Skeletal muscle tissue (tissue), 3 donors: ENCODE measurements at regions not wholly inside any gene's neighbourhood (a gene's known extent, or its start where the extent isn't known, plus 50 kb on each side); places are given as distances from the start of the nearest gene placed in this dataset.

Source experiments
- H3K27ac ChIP-seq: one replicate; pipeline ENCODE4 v1.7.0; 2013; ENCODE audit warnings: mild to moderate bottlenecking, low read depth, low read length, inconsistent platforms
- H3K27me3 ChIP-seq, 3 donors: one replicate each; pipeline ENCODE4 v1.7.0; 2013; ENCODE audit warnings: low read length in 3 of 3; ENCODE audit not compliant: control insufficient read depth in 3 of 3, insufficient read depth in 3 of 3
- H3K36me3 ChIP-seq, 3 donors: one replicate each; pipeline ENCODE4 v1.7.0; 2013; ENCODE audit warnings: low read length in 3 of 3; ENCODE audit not compliant: control insufficient read depth in 3 of 3, insufficient read depth in 3 of 3
- H3K4me1 ChIP-seq, 3 donors: one replicate each; pipeline ENCODE4 v1.7.0; 2013; ENCODE audit warnings: low read length in 3 of 3, mild to moderate bottlenecking in 3 of 3; ENCODE audit not compliant: control insufficient read depth in 3 of 3, insufficient read depth in 3 of 3
- H3K4me3 ChIP-seq, 3 donors: one replicate each; pipeline ENCODE4 v1.7.0; 2013; ENCODE audit warnings: low read length in 3 of 3
- H3K9ac ChIP-seq, 3 donors: one replicate each; pipeline ENCODE4 v1.7.0; 2013; ENCODE audit warnings: low read length in 3 of 3, mild to moderate bottlenecking in 3 of 3, moderate library complexity in 2 of 3, low read depth in 1 of 3
- H3K9me3 ChIP-seq, 3 donors: one replicate each; pipeline ENCODE4 v1.7.0; 2013; ENCODE audit warnings: low read length in 3 of 3; ENCODE audit not compliant: control insufficient read depth in 3 of 3
- donor health status: Osteomylitis.

DNA sequence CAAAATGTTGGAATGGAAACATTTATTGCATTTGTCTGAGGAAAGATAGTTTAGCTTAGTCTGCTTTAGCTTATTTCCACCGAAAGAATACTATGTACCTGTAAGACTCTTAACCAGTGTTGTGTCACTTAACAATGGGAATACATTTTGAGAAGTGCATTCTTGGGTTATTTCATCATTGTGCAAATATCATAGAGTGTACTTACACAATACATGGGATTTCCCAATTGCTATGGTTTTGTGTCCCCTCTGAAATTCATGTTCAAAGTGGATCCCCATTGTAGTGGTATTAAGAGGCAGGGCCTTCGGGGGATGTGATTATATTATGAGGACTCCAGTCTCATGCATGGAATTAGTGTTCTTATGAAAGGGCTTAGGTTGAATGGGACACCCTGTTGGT lies 249.4 kb upstream of the UBE2E3 start:
- Histone ChIP-seq H3K4me3 (no peak overlapping the region), H3K36me3 (no peaks in the 10 kb centered on the region), H3K27me3 (no peaks in the 10 kb centered on the region)

DNA sequence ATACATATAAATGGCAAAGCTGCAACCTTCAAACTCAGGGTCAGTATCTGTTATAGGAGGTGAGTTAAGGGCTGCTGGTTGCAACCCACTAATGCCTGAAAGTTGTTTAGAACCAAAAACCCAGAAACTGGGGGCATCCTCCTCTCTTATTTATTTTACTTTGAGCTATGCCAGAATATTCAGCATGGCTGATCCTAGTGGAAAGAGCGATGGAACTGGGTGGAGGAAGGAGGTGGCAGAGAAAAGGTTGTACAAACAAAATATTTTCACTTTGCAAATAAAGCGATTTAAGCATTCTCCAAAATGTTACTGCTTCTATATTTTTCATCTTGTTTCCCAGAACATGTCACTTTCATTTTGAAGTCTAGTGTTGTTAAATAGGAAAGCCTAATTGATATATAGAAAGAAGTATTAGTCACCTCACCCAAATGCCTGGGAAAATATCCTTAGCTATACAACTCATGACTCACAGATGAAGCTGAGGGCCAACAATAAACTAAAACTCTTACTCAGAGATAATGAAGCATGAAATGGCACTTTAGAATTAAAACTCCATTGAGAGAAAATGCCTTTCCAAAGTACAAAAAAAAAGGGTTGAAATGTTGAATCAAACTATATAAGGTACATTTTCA lies 251.4 kb upstream of the UBE2E3 start:
- Histone ChIP-seq H3K9me3 (no peaks in the 10 kb centered on the region), H3K27ac (no peak overlapping the region), H3K4me1 (peaks cover 5 to 19% (median 7%) of the 10 kb centered on the region in 3 donors), H3K36me3 (no peaks in the 10 kb centered on the region), H3K9ac (no peak overlapping the region), H3K27me3 (no peaks in the 10 kb centered on the region), H3K4me3 (no peak overlapping the region)

More for the DNA sequence above, 249.4 kb upstream of the UBE2E3 start:
- Histone ChIP-seq H3K4me1 (peaks cover 7 to 24% (median 11%) of the 10 kb centered on the region in 3 donors), H3K9ac (no peak overlapping the region), H3K27ac (no peak overlapping the region), H3K9me3 (no peaks in the 10 kb centered on the region)

DNA sequence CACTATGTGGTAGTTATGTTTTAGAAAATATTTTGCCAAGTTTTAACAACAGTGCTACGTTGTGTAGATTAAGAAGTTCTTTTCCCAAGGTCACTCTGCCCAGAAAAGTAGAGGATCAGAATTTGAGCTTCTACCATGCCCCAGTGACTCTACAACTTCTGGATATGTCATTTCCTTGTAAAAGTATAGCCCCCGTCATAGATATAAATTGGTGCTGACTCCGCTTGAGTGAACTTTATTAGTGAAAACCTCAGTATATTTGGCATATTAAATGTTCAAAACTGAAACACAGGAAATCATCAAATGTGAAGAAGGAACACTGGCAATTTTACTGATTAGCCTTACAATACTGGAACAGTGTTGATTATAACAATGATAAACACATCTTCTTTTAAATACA lies 256.7 kb upstream of the UBE2E3 start:
- no peak overlapping the region for H3K4me3 ChIP-seq
- no peak overlapping the region for H3K9ac ChIP-seq
- no peak overlapping the region for H3K27ac ChIP-seq
- no peaks in the 10 kb centered on the region for H3K36me3 ChIP-seq
- H3K27me3 ChIP-seq, result no peaks in the 10 kb centered on the region
- peaks cover 0 to 5% (median 0%) of the 10 kb centered on the region in 3 donors for H3K4me1 ChIP-seq
- H3K9me3 ChIP-seq, result no peaks in the 10 kb centered on the region

DNA sequence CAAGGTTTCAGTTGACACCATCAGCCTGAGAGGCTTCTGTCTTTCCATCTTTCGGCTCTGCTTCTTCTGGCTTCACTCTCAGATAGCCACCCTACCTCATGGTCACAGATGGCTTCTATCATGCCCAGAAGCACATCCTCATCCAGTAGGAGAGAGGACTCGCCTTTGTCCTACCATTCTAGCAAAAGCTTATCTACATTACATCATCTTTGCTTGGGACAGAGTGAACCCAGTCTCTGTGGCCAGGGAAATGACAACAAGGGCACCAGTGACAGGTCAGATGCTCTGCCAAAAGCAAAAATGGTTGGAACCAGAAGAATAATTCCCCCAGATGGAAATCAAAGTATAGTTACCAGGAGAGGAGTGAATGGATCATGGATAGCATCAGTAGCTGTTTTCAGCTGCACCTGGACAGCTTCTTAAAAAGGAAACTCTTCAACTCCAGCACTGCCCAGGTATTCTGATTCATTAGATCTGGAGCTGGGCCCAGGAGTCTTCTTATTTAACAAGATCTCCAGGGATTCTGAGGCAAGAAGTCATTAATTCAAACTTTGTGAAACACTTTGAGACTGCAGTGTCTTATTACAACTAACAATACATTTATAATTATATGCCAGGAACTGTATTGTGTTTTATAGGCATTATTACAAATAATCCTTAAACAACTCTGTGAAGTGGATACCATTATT lies 257.7 kb upstream of the UBE2E3 start:
- H3K4me1 ChIP-seq, result peaks cover 0 to 5% (median 0%) of the 10 kb centered on the region in 3 donors
- H3K36me3 ChIP-seq, result no peaks in the 10 kb centered on the region
- no peaks in the 10 kb centered on the region for H3K9me3 ChIP-seq
- no peak overlapping the region for H3K27ac ChIP-seq
- no peak overlapping the region for H3K4me3 ChIP-seq
- H3K9ac ChIP-seq, result no peak overlapping the region
- H3K27me3 ChIP-seq, result no peaks in the 10 kb centered on the region

DNA sequence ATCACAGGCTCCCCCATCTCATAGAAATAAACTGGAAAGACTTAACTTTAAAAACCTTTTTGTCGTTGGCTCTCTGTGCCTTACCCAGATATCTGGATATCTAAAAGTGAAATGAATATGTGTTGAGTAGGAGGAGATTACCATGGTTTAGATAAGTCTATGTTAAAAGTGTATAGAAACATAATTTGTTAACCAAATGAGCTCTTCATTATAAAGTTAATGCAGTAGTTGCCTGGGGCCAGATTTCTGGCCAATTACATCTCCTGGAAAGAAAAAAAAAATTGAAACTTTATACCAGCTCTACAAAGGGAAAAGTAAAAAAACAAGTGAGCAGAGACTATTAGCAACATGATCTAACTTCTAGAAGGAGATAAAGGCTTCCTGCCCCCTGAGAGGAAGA lies 259.6 kb upstream of the UBE2E3 start:
- H3K4me1 ChIP-seq, result no peaks in the 10 kb centered on the region
- H3K36me3 ChIP-seq, result no peaks in the 10 kb centered on the region
- no peaks in the 10 kb centered on the region for H3K9me3 ChIP-seq
- no peak overlapping the region for H3K4me3 ChIP-seq
- no peak overlapping the region for H3K27ac ChIP-seq
- H3K9ac ChIP-seq, result no peak overlapping the region
- no peaks in the 10 kb centered on the region for H3K27me3 ChIP-seq

DNA sequence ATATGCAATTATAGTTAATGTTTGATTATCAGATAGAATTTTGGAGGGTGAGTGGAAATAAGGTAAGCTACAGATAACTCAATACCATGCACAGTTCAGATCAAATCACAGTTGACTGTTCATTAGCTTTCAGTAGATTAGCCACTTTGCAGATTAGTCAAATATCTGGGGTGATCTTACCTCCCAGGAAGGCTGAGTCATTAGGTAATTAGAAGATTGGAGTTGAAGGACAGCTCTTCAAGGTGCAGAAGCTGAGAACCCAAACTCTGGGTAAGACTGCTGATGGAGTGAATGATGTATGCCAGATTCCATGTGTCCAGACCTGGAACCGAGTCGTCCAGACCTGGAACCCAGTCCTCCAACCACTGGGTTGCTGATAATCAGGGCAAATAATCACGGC lies 262.8 kb upstream of the UBE2E3 start:
- Histone ChIP-seq H3K36me3 (no peaks in the 10 kb centered on the region), H3K4me1 (no peaks in the 10 kb centered on the region), H3K27me3 (no peaks in the 10 kb centered on the region), H3K4me3 (no peak overlapping the region), H3K27ac (no peak overlapping the region), H3K9me3 (peaks cover 0 to 2% (median 0%) of the 10 kb centered on the region in 3 donors), H3K9ac (no peak overlapping the region)

DNA sequence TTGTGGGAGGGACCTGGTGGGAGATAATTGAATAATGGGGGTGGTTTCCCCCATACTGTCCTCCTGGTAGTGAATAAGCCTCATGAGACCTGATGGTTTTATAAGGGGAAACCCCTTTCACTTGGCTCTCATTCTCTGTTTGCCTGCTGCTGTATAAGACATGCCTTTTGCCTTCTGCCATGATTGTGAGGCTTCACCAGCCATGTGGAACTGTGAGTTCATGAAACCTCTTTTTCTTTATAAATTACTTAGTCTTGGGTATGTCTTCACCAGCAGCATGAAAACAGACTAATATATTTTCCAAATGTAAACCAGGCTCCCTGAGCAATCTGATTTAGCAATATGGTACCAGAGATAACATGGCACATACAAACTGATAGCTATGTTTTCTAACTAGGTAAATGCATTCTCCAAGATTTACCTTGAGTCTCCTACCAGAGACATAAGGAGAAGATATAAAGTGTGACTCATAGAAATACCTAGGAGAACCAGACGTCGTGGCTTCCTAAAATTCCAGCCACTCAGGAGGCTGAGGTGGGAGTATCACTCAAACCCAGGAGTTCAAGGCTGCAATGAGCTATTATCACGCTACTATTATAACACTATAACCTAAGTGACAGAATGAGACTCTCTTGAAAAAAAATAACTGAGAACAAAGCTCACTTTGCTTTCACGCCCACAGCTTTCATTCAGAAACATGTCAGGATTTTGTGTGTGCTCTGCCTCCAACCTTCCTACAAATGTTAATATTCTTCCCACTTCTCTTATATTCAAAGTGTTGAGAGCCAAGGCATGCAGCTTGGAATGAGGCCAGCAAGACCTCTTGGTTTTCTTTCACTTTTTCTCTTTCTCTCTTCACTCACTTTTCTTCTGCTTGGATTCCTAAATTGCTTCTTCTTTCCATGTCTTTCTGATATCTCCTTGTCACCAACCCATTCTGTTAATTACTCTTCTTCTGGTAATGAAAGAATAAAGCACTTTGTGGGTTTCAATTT lies 263.9 kb upstream of the UBE2E3 start:
- Histone ChIP-seq H3K27me3 (no peaks in the 10 kb centered on the region), H3K27ac (no peak overlapping the region), H3K4me1 (no peaks in the 10 kb centered on the region), H3K9me3 (peaks cover 0 to 4% (median 0%) of the 10 kb centered on the region in 3 donors), H3K4me3 (no peak overlapping the region), H3K36me3 (no peaks in the 10 kb centered on the region), H3K9ac (no peak overlapping the region)

DNA sequence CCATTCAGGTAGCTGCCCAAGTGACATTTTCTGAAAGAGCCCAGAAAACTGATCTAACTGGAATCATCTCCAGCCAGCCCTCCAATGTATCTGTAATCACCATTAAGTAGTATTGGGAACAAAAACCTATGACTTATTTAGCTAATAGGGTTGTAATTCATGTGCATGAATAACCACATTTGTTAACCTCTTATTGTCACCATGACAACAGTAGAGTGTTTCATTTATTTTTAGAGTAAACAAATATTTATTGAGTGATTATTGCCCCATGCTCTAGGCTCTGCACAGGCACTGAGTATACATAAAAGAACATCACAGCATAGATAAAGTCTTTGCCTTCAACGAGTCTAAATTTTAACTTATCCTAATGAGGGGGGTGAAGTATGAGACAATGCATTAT lies 265.4 kb upstream of the UBE2E3 start:
- Histone ChIP-seq H3K36me3 (no peaks in the 10 kb centered on the region), H3K27me3 (no peaks in the 10 kb centered on the region), H3K9ac (no peak overlapping the region), H3K4me1 (no peaks in the 10 kb centered on the region), H3K4me3 (no peak overlapping the region), H3K9me3 (peaks cover 0 to 4% (median 0%) of the 10 kb centered on the region in 3 donors), H3K27ac (no peak overlapping the region)

DNA sequence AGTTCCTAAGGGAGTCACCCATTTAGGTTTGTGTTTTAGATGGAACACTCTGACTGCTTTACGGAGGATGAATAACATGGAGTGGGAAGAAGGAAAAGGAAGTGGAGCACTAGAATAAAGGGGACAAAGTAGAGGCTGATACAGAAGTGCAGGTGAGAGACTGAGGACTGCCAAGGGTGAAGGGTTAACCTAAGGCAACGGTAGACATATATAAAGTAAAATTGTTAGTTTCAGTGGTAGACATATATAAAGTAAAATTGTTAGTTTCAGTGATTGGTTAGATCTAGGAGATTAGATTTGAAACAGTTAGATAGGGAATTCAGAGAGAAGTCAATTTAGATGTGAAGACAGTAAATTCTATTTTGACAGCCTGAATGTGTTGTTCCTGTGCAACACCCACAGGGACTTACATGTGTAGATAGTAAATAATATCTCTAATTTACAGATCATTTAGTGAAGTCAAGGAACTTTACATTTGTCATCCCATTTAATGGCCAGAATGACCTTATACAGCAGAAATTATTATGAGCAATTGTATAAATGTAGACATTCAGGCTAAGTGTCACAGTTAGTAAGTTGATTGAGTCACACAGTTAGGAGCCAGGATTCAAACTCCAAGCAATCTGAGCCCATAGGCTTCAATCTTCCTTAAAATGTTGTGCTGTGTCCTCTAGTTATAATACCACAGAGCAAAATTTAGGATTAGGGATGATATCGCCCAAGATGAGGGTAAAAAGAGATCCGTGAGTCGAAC lies 270.8 kb upstream of the UBE2E3 start:
- Histone ChIP-seq H3K9ac (no peak overlapping the region), H3K36me3 (no peaks in the 10 kb centered on the region), H3K27ac (no peak overlapping the region), H3K9me3 (peaks cover 0 to 4% (median 0%) of the 10 kb centered on the region in 3 donors), H3K27me3 (no peaks in the 10 kb centered on the region), H3K4me1 (no peaks in the 10 kb centered on the region), H3K4me3 (no peak overlapping the region)
